GM12891 (cell line): ENCODE measurements at regions not wholly inside any gene's neighbourhood (a gene's known extent, or its start where the extent isn't known, plus 50 kb on each side); places are given as distances from the start of the nearest gene placed in this dataset.

Source experiments
- POLR2A ChIP-seq: IDR thresholded peaks from 2 replicates; pipeline ENCODE4 v1.6.1; 2011; ENCODE audit warnings: low read depth, low read length, control low read depth
- POLR2AphosphoS5 ChIP-seq: IDR thresholded peaks from 2 replicates; pipeline ENCODE4 v1.6.1; 2011; ENCODE audit warnings: low read depth, low read length, control low read depth
- SPI1 ChIP-seq: IDR thresholded peaks from 2 replicates; pipeline ENCODE4 v1.6.1; 2011; ENCODE audit warnings: low read depth, low read length, control low read depth
- TAF1 ChIP-seq: IDR thresholded peaks from 2 replicates; pipeline ENCODE4 v1.6.1; 2011; ENCODE audit warnings: low read depth, low read length, control low read depth

GRCh38 chr12:115583591-115583990, 693.9 kb downstream of the MED13L start:
- TF ChIP-seq POLR2A (no peak), POLR2AphosphoS5 (no peak), SPI1 (no peak), TAF1 (no peak)
